Endometrium (tissue), 2 donors: ENCODE measurements at regions not wholly inside any gene's neighbourhood (a gene's known extent, or its start where the extent isn't known, plus 50 kb on each side); places are given as distances from the start of the nearest gene placed in this dataset.

Experiments used
- FAIRE-seq: peaks from 2 replicates; lab custom pipeline; 2012; peaks lifted over from hg19 to GRCh38; lab: Jason Lieb, UNC
- donor health status: control.
- donor health status: control.

DNA sequence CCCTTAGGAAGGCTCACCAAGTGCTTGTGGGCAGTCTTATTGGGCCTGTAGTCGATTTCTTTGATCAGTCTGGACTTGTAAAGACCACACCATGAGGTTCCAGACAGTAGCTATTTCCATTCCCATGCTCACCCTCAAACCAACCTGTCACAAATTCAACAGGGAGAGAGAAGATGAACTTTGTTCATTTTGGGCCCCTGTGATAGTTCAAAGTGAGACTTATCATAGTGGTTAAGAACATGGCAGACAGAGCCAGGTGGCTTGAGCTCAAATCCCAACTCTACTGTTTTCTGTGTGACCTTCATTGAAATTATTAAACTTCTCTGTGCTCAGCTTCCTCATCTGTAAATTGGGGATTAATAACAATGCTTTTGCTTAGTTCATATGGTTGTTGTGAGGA, 53.9 kb upstream of the CTLA4 start:
- no peak for FAIRE-seq

DNA sequence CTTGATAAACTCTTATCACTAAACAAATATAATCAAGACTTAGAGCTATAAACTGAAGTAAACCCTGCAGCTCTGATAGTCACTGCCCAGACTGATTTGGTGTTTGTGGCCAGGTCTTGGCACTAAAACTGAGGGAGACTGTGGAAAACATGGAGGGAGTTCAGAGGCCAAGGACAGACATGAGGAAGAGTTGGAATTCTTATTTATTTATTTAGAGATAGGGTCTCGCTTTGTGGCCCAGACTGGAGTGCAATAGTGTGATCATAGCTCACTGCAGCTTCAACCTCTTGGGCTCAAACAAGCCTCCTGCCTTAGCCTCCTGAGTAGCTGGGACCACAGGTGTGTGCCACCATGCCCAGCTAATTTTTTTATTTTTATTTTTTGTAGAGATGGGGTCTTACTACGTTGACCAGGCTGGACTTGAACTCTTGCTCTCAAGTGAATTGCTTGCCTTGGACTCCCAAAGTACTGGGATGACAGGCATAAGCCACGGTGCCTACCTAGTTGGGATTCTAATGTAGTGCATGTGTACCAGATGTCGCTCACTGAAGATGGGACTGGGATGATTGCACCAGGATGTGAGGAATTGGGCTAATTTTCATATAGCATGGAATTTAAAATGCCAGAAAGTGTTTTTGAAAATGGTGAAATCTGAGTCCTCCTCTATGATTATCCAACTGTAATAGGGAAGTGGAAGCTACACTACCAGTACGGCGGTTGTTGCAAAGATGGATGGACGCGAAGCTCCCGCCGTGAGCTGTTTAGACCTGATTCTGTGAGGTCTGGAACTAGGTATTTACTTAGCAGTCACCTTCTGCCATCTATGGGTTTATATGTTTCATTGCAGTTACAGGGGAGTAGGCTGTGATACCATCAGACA, 52.7 kb upstream of the CTLA4 start:
- FAIRE-seq: peak; percentile 75

- no peak for FAIRE-seq
Observed at GRCh38 chr2:203815541-203815898, 52.1 kb upstream of the CTLA4 start.

DNA sequence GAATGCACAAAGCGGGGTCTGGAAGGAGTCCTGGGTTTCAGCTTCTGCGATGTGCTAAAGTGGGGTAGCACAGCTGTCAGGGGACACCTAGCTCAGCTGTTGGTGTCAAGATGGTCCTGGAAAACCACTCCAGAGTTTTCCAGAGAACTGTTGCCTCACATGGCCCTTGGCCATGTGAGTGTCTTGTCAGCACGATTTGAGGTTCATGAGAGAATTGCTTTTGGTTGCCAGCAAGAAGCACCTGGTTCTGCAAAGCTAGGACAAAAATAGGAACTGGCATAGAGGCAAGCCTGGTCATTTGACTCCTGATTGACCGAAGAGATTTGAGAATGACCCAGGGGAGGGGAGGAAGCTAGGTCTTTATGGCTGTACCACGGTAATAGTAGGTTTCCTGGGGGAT, 50.4 kb upstream of the CTLA4 start:
- FAIRE-seq: no peak
